GM12892 (cell line): ENCODE measurements at regions not wholly inside any gene's neighbourhood (a gene's known extent, or its start where the extent isn't known, plus 50 kb on each side); places are given as distances from the start of the nearest gene placed in this dataset.

Experiments used
- POLR2A ChIP-seq: IDR thresholded peaks from 2 replicates; pipeline ENCODE4 v1.6.1; 2011; ENCODE audit warnings: low read depth, low read length, control low read depth
- POLR2AphosphoS5 ChIP-seq: IDR thresholded peaks from 2 replicates; pipeline ENCODE4 v1.6.1; 2011; ENCODE audit warnings: low read depth, low read length, control low read depth
- TAF1 ChIP-seq: IDR thresholded peaks from 2 replicates; pipeline ENCODE4 v1.6.1; 2011; ENCODE audit warnings: low read depth, mild to moderate bottlenecking, control low read depth, low read length, borderline replicate concordance

GRCh38 chr5:62719061-62719720, 140.6 kb downstream of the LRRC70 start:
- TF ChIP-seq POLR2AphosphoS5 (no peak), POLR2A (no peak), TAF1 (no peak)
